GM19438 (cell line): ENCODE measurements at regions not wholly inside any gene's neighbourhood (a gene's known extent, or its start where the extent isn't known, plus 50 kb on each side); places are given as distances from the start of the nearest gene placed in this dataset.
"Not testable (repeated sequence)": the region's sequence is repeated elsewhere in the genome, so short reads cannot be mapped to it uniquely, and the experiment has no call there.

ENCODE experiments used
- ATAC-seq: cut with Tn5 transposase; IDR thresholded peaks from one replicate; pipeline ENCODE4 v1.9.1; 2021; ENCODE audit warnings: low read depth; ENCODE audit not compliant: unreplicated experiment

DNA sequence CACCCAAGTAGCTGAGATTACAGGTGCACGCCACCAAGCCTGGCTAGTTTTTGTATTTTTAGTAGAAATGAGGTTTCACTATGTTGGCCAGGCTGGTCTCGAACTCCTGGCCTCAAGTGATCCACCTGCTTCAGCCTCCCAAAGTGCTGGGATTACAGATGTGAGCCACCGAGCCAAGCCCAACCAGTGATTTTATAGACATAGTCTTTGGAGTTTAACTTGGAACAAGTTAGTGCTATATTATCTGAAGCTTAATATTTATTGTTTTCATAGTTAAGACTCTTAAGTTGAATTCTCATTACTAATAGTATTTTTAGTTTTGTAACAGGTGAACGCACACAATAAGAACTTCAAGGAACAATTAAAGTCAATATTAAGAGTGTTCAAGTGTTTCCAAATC, 122.1 kb downstream of the SPAG6 start:
- not testable (repeated sequence) for ATAC-seq

DNA sequence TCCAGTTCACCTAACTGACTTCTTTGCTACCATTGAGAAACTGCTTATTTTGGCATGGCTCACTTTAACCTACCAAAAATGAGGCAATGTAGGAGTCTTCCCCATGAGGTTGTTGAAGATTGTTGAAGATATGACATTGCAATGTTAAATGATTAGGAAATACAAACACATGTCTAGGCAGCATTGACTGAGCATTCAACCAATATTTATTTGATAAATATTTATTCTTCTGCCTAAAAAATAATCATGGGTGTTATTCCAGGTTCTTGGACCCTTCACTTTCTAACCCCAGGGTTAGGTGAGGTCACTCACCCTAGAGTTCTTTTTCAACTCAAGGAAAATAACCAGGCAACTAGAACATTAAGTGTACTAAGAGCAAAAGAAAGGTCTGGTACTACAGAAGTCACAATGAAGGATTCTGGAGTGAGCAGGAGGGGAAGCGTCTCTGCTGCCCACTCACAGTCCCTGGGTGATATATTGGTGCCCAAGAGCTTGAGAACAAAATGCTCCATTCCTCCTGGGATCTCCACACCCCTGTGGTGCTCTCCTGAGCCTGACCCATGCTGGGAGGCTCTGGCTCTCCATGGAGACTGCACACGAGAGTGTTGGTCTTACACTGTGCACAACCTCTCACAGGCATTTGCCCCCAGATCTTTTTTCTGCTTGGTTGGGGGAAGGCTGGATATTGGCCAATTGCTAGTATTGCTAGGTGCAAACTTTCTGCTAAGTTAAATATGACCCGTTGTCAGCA, 123.4 kb downstream of the SPAG6 start:
- no peak for ATAC-seq

DNA sequence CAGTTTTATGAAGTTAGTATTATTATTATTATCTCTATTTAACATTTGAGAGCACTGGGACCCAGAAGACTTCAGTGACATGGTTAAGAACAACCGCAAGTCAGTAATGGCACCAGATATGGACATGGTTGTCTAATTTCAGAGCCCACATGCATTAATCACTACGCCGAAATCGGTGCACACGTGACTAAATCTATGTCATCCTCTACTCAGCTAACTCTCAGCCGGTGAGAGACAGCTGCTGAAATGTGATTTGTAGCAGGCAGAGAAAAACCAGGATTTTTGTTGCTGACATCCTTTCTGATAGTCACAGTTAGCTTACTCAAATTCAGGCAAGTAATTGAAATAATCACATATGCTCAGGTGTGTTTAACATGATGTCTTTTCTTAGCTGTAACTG, 127.7 kb downstream of the SPAG6 start:
- ATAC-seq, result no peak

DNA sequence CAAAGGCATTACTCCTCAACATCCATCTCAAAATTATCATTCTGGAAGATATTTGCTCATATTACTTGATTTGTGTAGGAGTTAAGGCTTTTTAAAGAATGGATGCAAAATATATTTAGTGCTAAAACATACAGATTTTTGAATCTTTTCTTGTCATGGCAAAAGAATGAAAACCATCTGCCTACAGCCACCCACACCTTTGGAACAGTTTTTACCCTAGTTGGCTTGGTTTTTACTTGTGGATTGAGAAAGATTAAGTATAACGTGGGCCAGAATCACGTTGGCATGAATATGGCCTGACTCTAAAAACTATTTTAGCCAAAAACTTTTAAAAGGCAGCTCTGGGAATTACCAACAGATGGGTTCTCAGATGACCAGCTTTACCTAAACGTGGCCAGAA, 128.2 kb downstream of the SPAG6 start:
- ATAC-seq, result no peak

- ATAC-seq, result no peak
Observed at GRCh38 chr10:22475651-22476600, 130.6 kb downstream of the SPAG6 start.

GRCh38 chr10:22476601-22477321, 131.5 kb downstream of the SPAG6 start:
- ATAC-seq, result no peak

GRCh38 chr10:22477334-22478287, 132.3 kb downstream of the SPAG6 start:
- peak; percentile 56 for ATAC-seq

DNA sequence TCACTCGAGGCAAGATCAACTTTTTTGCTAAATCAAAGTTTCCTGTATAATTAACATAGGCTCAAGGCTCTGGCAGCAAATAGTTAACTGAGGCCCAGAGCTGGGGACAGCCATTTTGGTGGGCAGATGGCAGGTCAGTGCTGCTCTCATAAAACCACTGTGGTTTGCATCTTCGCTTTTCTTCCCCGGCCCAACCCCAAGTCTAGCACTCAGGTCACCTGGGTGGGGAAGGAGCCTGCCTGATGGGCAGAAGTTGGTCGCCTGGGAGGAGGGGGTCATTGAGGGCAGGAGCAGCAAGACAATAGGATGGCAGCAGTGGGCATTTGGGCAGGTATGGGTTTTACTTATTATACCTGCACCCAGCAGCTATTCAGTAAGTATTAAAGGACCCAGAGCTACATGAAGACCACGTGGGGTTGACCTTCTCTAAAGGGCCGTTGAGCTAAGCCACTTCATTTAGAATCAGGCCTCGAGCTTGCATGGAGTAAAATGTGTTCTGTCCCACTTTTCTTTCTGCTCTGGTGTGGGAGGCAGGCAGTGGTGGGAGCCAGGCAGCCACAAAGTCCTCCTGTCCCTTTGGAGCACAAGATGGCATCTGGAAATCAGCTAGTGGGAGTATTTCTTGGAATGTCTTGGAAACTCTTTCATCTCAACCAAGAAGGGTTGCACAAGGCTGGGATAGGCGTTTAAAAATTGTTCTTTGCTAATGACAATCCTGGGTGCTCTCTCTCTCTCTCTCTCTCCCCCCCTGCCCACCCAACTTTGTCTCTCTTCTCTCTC, 133.4 kb downstream of the SPAG6 start:
- no peak for ATAC-seq

DNA sequence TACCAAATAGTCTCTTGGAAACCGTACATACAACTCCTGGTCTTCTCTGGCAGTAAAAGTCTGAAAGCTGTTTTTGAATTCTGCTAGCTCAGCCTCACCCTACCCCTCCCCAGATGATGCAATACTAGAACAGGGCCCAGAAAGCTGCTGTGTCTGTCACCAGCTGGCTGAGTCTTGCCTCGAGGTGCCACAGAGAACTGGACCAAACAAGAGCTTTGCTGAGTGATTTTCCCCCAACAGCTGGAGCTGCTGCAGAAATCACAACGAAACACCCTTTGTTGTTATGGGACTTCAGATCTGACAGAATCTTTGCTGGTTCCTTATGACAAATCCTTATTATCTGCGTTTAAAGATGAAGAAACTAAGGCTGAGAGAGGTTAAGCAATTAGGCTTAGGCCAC, 134.1 kb downstream of the SPAG6 start:
- ATAC-seq, result no peak

- no peak for ATAC-seq
Observed at GRCh38 chr10:22481106-22481505, 135.8 kb downstream of the SPAG6 start.

DNA sequence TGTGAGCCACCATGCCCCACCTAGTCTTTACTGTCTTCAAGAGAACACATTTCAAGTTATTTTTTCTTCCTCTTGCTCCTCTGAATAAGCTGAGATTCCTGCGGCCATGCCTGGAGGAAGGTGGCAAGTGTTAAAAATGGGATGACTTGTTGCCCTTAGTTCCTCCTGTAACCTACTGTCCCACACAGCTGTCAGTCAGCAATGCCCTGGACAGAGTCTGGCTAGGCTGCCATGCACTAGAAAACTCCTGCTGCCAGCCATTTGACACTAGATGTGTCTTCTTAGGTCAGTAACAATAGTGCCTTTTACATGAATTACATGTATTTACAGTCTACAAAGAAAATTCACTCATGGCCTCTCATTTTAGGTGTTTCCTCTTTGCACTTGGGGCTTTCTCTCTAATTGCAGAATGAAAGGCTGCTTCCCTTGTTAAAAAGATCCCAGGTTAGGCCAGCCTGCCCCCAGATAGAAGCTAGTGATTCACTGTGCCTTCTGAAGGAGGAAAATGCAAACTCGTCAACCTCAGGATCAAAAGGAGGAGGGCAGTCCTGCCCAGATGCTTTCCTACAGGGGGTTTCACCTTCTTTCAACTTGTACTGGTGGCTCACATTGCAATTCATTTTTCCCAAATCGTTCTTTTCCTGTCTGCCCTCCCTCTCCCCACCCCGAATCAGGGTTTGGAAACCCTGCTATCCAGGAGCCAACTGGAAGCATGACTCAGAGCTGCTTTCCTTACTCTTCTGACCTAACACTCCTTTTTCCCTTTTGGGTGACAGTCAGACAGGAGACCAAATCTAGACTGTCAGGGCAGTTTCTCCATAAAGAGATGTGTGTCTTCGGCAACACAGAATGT, 136.6 kb downstream of the SPAG6 start:
- no peak for ATAC-seq

GRCh38 chr10:22483132-22483531, 137.8 kb downstream of the SPAG6 start:
- no peak for ATAC-seq
